PC-3 (cell line): ENCODE measurements at regions not wholly inside any gene's neighbourhood (a gene's known extent, or its start where the extent isn't known, plus 50 kb on each side); places are given as distances from the start of the nearest gene placed in this dataset.

Experiments used
- CTCF ChIP-seq: fragments of 300-600 bp; sonication (generic); conservative IDR thresholded peaks from 2 replicates; pipeline ENCODE4 v1.5.1; 2017; ENCODE audit warnings: antibody characterized with exemption, low read depth, mild to moderate bottlenecking, low read length
- EZH2 ChIP-seq: fragments of 300-600 bp; sonication (generic); IDR thresholded peaks from one replicate; pipeline ENCODE4 v1.6.1; 2017; ENCODE audit warnings: antibody characterized with exemption, mild to moderate bottlenecking, low read length; ENCODE audit not compliant: unreplicated experiment
- EZH2phosphoT487 ChIP-seq: fragments of 300-600 bp; sonication (generic); IDR thresholded peaks from 2 replicates; pipeline ENCODE4 v1.6.1; 2018; ENCODE audit warnings: mild to moderate bottlenecking, antibody characterized with exemption, low read length, borderline replicate concordance

GRCh38 chr12:59119676-59120075 is 199.4 kb upstream of the LRIG3 start:
- no peak for TF ChIP-seq CTCF
- no peak for TF ChIP-seq EZH2
- no peak for TF ChIP-seq EZH2phosphoT487
